A673 (cell line): ENCODE measurements at regions not wholly inside any gene's neighbourhood (a gene's known extent, or its start where the extent isn't known, plus 50 kb on each side); places are given as distances from the start of the nearest gene placed in this dataset.
"Not testable (repeated sequence)": the region's sequence is repeated elsewhere in the genome, so short reads cannot be mapped to it uniquely, and the experiment has no call there.

ENCODE experiments used
- BruUV-seq: library from RNA; stranded (reverse); fragments of 400-500 nt; replicated peaks from 2 replicates; lab custom pipeline; 2021; lab: Mats Ljungman, UMichigan
- CTCF ChIA-PET: fragments of 300-600 bp; sonication (Branson Sonifier 250); formaldehyde crosslinking; loops from one replicate; lab custom pipeline; 2022; ENCODE audit warnings: antibody characterized with exemption; lab: Charles Lee
- POLR2A ChIA-PET: fragments of 300-600 bp; sonication (Branson Sonifier 250); formaldehyde crosslinking; loops from one replicate; lab custom pipeline; 2022; ENCODE audit warnings: antibody characterized with exemption; ENCODE audit not compliant: low non-redundant PET; lab: Charles Lee
- DNase-seq: peaks from one replicate; pipeline ENCODE4 v3.0.0-alpha.2; 2015; ENCODE audit warnings: low spot score
- H3K27ac ChIP-seq: fragments of 200-600 bp; sonication (generic); 2 replicates; pipeline ENCODE4 v1.5.1; 2016; ENCODE audit warnings: mixed run types, low read depth, mild to moderate bottlenecking, mixed read lengths, antibody characterized with exemption, low read length; ENCODE audit not compliant: poor library complexity, severe bottlenecking
- H3K27me3 ChIP-seq: fragments of 200-600 bp; sonication (generic); replicated peaks from 2 replicates; pipeline ENCODE4 v1.6.1; 2017; ENCODE audit warnings: mixed run types, low read depth, mild to moderate bottlenecking, mixed read lengths, antibody characterized with exemption, low read length; ENCODE audit not compliant: insufficient read depth, poor library complexity
- H3K36me3 ChIP-seq: fragments of 200-600 bp; sonication (generic); 2 replicates; pipeline ENCODE4 v1.6.1; 2016; ENCODE audit warnings: mixed run types, mild to moderate bottlenecking, mixed read lengths, antibody characterized with exemption, low read length; ENCODE audit not compliant: insufficient read depth, poor library complexity, severe bottlenecking
- H3K4me1 ChIP-seq: fragments of 200-600 bp; sonication (generic); 2 replicates; pipeline ENCODE4 v1.6.1; 2017; ENCODE audit warnings: mixed run types, mild to moderate bottlenecking, mixed read lengths, antibody characterized with exemption, low read length; ENCODE audit not compliant: insufficient read depth, poor library complexity, severe bottlenecking
- H3K4me3 ChIP-seq: fragments of 200-600 bp; sonication (generic); 2 replicates; pipeline ENCODE4 v1.5.1; 2016; ENCODE audit warnings: low read depth, mixed run types, mild to moderate bottlenecking, mixed read lengths, low read length; ENCODE audit not compliant: poor library complexity, severe bottlenecking
- H3K9me3 ChIP-seq: fragments of 200-600 bp; sonication (generic); 2 replicates; pipeline ENCODE4 v1.6.1; 2016; ENCODE audit warnings: mixed run types, low read depth, mild to moderate bottlenecking, mixed read lengths, antibody characterized with exemption, low read length; ENCODE audit not compliant: poor library complexity, severe bottlenecking
- CTCF ChIP-seq: fragments of 300-800, 200-600 bp; sonication (generic); conservative IDR thresholded peaks from 2 replicates; pipeline ENCODE4 v1.5.1; 2017; ENCODE audit warnings: low read depth, mild to moderate bottlenecking, antibody characterized with exemption, low read length, moderate library complexity, mixed read lengths
- EZH2 ChIP-seq: fragments of 200-600 bp; sonication (generic); IDR thresholded peaks from 2 replicates; pipeline ENCODE4 v1.6.1; 2017; ENCODE audit warnings: borderline replicate concordance, low read depth, mild to moderate bottlenecking, mixed read lengths, antibody characterized with exemption, low read length; ENCODE audit not compliant: poor library complexity, severe bottlenecking
- intact Hi-C: fragments of 100-400 bp; cut with micrococcal nuclease; formaldehyde crosslinking; loops from one replicate; pipeline ENCODE4 v1.10.0; 2022; ENCODE audit not compliant: unreplicated experiment

DNA sequence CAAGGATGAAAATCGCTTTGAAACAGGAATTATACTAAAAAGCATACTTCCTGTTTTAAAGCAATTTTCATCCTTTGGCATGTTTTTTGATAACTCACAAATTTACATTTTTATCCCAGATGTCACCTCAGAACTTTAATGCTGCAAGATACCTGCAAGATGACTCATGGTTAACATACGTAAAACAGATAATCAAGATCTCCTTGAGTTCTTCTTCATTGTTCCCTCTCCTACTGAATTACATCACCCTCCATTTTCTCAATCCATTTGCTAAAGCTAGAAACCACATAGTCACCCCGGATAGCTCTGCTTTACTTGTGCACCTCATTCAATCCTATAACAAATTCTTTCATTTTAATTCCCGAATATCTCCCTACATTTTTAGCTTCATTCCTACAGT is 1114.2 kb downstream of the PLA2G4A start:
- no peak overlapping the region for H3K27ac ChIP-seq
- TF ChIP-seq EZH2: no peak
- TF ChIP-seq CTCF: no peak
- H3K4me3 ChIP-seq: no peak overlapping the region
- intact Hi-C loops: no loop called here
- no peaks in the 10 kb centered on the region for H3K4me1 ChIP-seq
- H3K9me3 ChIP-seq: peaks cover 15% of the 10 kb centered on the region
- CTCF ChIA-PET: no interaction called here
- no TSS peak for BruUV-seq
- POLR2A ChIA-PET: no interaction called here
- peak; percentile 8 for DNase-seq
- H3K36me3 ChIP-seq: no peaks in the 10 kb centered on the region
- H3K27me3 ChIP-seq: no peaks in the 10 kb centered on the region

DNA sequence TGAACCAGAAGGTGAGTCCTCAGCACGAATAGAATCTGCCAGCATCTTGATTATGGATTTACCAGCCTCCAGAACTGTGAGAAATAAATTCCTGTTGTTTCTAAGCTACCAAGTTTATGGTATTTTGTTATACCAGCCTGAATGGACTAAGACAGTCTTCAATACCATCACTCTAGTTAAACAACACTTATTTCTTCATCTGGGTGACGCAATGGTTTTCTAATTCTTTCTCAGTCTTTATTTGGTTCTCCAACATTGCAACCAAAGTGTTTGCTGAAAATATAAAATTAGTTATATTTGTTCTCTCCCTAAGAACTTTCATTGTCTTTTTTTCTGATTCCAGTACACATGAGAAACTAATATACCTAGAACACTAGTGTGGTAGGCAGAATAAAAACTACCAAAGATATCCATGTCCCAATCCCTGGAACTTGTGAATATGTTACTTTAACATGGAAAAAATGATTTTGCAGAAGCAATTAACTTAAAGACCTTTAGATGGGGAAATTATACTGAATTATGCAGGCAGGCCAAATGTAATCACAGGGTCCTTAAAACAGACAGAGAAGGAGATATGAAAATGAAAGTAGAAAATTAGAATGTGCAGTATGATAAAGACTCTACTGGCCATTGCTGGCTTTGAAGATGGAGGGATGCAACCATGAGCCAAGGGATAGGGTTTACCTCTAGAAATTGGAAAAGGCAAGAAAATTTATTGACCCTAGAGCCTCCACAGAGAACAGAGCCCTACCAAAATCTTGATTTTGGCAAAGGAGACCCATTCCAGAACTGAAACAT is 1115.1 kb downstream of the PLA2G4A start:
- no peak overlapping the region for H3K4me3 ChIP-seq
- H3K27ac ChIP-seq: no peak overlapping the region
- H3K9me3 ChIP-seq: peaks cover 15% of the 10 kb centered on the region
- POLR2A ChIA-PET: no interaction called here
- no peak for DNase-seq
- no peaks in the 10 kb centered on the region for H3K36me3 ChIP-seq
- TF ChIP-seq CTCF (no peak), EZH2 (no peak)
- H3K27me3 ChIP-seq: no peaks in the 10 kb centered on the region
- CTCF ChIA-PET: no interaction called here
- BruUV-seq: no TSS peak
- intact Hi-C loops: no loop called here
- H3K4me1 ChIP-seq: no peaks in the 10 kb centered on the region

DNA sequence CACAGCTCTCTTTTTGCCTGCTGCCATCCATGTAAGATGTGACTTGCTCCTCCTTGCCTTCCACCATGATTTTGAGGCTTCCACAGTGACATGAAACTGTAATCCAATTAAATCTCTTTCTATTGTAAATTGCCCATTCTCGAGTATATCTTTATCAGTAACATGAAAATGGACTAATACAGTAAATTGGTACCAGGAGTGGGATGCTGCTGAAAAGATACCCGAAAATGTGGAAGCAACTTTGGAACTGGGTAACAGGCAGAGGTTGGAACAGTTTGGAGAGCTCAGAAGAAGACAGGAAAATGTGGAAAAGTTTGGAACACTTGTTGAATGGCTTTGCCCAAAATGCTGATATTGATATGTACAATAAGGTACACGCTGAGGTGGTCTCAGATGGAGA is 1117.9 kb downstream of the PLA2G4A start:
- H3K27ac ChIP-seq, DNase-seq, H3K27me3 ChIP-seq, H3K36me3 ChIP-seq, H3K4me3 ChIP-seq, intact Hi-C loops, BruUV-seq, CTCF ChIA-PET, POLR2A ChIA-PET, H3K4me1 ChIP-seq: not testable (repeated sequence)
- H3K9me3 ChIP-seq: peaks cover 23% of the 10 kb centered on the region

DNA sequence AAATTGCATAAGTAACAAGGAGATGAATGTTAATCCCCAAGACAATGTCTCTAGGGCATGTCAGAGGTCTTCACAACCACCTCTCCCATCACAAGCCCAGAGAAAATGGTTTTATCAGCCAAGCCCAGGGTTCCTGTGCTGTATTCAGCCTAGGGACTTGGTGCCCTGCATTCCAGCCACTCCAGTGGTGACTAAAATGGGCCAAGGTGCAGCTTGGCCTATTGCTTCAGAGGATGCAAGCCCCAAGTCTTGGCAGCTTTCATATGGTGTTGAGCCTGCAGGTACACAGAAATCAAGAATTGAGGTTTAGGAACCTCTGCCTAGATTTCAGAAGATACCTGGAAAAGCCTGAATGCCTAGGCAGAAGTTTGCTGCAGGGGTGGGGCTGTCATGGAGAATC is 1118.6 kb downstream of the PLA2G4A start:
- TF ChIP-seq CTCF: no peak
- TF ChIP-seq EZH2: no peak
- no TSS peak for BruUV-seq
- H3K9me3 ChIP-seq: peaks cover 27% of the 10 kb centered on the region
- H3K27ac ChIP-seq: no peak overlapping the region
- H3K4me1 ChIP-seq: no peaks in the 10 kb centered on the region
- no peaks in the 10 kb centered on the region for H3K27me3 ChIP-seq
- ChIA-PET POLR2A (no interaction called here), CTCF (no interaction called here)
- DNase-seq: no peak
- no peak overlapping the region for H3K4me3 ChIP-seq
- H3K36me3 ChIP-seq: no peaks in the 10 kb centered on the region
- intact Hi-C loops: no loop called here
